Lower leg skin (tissue), 3 donors: ENCODE measurements at regions not wholly inside any gene's neighbourhood (a gene's known extent, or its start where the extent isn't known, plus 50 kb on each side); places are given as distances from the start of the nearest gene placed in this dataset.

Experiments
- POLR2A ChIP-seq, 2 donors: fragments of 450-650 bp; IDR thresholded peaks; one replicate each; pipeline ENCODE4 v1.6.1; 2016 to 2017; ENCODE audit warnings: antibody characterized with exemption in 2 of 2, mild to moderate bottlenecking in 1 of 2, moderate library complexity in 1 of 2
- TF ChIP-seq, protein P1 (sequence below), 3 donors: fragments of 450-650 bp; IDR thresholded peaks; one replicate each; pipeline ENCODE4 v1.5.1; 2016; ENCODE audit warnings: antibody characterized with exemption in 3 of 3, mild to moderate bottlenecking in 3 of 3, moderate library complexity in 2 of 3

DNA sequence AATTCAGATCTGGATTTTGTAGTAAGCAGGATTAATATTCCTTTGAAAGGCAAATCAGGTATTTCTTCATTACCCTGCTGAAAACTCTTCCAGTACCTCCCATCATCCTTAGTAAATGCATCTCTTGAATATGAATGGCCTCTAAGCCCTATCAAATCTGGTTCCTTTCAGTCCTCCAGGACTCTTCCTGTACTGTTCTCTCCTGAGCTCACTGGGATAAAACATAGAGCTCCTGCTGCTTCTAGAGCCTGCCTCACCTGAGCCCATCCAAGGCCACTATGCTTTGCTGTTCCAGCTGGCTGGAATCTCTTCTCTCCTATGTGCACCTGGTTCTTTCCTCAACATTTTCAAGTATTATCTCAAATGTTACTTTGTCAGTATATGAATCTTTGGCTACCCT is 803.3 kb upstream of the CTNND2 start:
- TF ChIP-seq POLR2A (IDR thresholded peaks at IDR 0.05) = no peak
- TF ChIP-seq, protein P1, sequence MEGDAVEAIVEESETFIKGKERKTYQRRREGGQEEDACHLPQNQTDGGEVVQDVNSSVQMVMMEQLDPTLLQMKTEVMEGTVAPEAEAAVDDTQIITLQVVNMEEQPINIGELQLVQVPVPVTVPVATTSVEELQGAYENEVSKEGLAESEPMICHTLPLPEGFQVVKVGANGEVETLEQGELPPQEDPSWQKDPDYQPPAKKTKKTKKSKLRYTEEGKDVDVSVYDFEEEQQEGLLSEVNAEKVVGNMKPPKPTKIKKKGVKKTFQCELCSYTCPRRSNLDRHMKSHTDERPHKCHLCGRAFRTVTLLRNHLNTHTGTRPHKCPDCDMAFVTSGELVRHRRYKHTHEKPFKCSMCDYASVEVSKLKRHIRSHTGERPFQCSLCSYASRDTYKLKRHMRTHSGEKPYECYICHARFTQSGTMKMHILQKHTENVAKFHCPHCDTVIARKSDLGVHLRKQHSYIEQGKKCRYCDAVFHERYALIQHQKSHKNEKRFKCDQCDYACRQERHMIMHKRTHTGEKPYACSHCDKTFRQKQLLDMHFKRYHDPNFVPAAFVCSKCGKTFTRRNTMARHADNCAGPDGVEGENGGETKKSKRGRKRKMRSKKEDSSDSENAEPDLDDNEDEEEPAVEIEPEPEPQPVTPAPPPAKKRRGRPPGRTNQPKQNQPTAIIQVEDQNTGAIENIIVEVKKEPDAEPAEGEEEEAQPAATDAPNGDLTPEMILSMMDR (IDR thresholded peaks at IDR 0.05) = no peak
